ENCODE measurements at regions not wholly inside any gene's neighbourhood (a gene's known extent, or its start where the extent isn't known, plus 50 kb on each side); places are given as distances from the start of the nearest gene placed in this dataset.

DNA sequence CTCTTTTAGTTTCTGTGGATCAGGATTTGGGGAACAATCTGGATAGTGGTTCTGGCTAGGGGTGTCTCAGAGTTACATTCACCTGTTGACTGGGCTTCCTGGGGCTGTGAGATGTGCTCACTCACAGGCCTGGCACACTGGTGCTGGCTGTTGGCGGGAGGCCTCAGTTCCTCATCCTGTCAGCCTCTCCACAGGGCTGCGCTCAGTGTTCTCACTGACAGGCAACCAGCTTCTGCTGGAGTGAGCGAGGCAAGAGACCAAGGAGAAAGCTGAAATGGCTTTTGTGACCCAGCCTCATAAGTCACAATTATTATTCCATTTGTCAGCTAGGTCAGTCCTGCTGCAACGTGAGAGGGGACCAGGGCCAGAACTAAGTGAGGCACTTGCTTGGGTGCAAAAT lies 180.6 kb upstream of the GLI2 start:
- TF ChIP-seq EZH2phosphoT487 (IDR thresholded peaks at IDR 0.05; ENCODE audit: borderline replicate concordance, low read length), result no peak
- TF ChIP-seq CTCF (IDR thresholded peaks at IDR 0.05; ENCODE audit: low read depth, low read length, poor library complexity, severe bottlenecking), result no peak
- H3K36me3 ChIP-seq (ENCODE audit: control insufficient read depth, low read length), result no peaks in the 10 kb centered on the region
- H3K27ac ChIP-seq (ENCODE audit: low read depth, low read length), result no peak overlapping the region
- no peaks in the 10 kb centered on the region for H3K9me3 ChIP-seq (ENCODE audit: control insufficient read depth, insufficient read depth, low read length)
- H3K79me2 ChIP-seq (ENCODE audit: control insufficient read depth, low read length), result no peaks in the 10 kb centered on the region
- no peaks in the 10 kb centered on the region for H3F3A ChIP-seq (ENCODE audit: control insufficient read depth, insufficient read depth)
- no peaks in the 10 kb centered on the region for H3K9me2 ChIP-seq (replicated peaks; ENCODE audit: control insufficient read depth, low read length)
- H3K4me1 ChIP-seq (ENCODE audit: control insufficient read depth, low read length), result no peaks in the 10 kb centered on the region
- H3K4me3 ChIP-seq (ENCODE audit: low read length), result no peak overlapping the region
- H4K20me1 ChIP-seq (ENCODE audit: control insufficient read depth, insufficient read depth, low read depth, low read length), result no peaks in the 10 kb centered on the region
- no peak overlapping the region for H3K4me2 ChIP-seq (ENCODE audit: low read length)
- 0 out of 2 replicates have a peak, but pooled peaks cover 2% of the 10 kb centered on the region for H3K27me3 ChIP-seq (ENCODE audit: control insufficient read depth, low read length)

- Histone ChIP-seq H3K27me3 (ENCODE audit: control insufficient read depth, low read length) (0 out of 2 replicates have a peak, but pooled peaks cover 2% of the 10 kb centered on the region), H3K9me2 (replicated peaks; ENCODE audit: control insufficient read depth, low read length) (no peaks in the 10 kb centered on the region), H4K20me1 (ENCODE audit: control insufficient read depth, insufficient read depth, low read depth, low read length) (no peaks in the 10 kb centered on the region), H3K36me3 (ENCODE audit: control insufficient read depth, low read length) (no peaks in the 10 kb centered on the region), H3K4me3 (ENCODE audit: low read length) (no peak overlapping the region), H3K27ac (ENCODE audit: low read depth, low read length) (no peak overlapping the region), H3K4me1 (ENCODE audit: control insufficient read depth, low read length) (no peaks in the 10 kb centered on the region), H3K79me2 (ENCODE audit: control insufficient read depth, low read length) (no peaks in the 10 kb centered on the region), H3K4me2 (ENCODE audit: low read length) (no peak overlapping the region), H3K9me3 (ENCODE audit: control insufficient read depth, insufficient read depth, low read length) (no peaks in the 10 kb centered on the region), H3F3A (ENCODE audit: control insufficient read depth, insufficient read depth) (no peaks in the 10 kb centered on the region)
- no peak for TF ChIP-seq EZH2phosphoT487 (IDR thresholded peaks at IDR 0.05; ENCODE audit: borderline replicate concordance, low read length)
- no peak for TF ChIP-seq CTCF (IDR thresholded peaks at IDR 0.05; ENCODE audit: low read depth, low read length, poor library complexity, severe bottlenecking)
These were observed 178.8 kb upstream of the GLI2 start for GRCh38 chr2:120556911-120557310.

- no peak overlapping the region for H3K4me3 ChIP-seq (ENCODE audit: low read length)
These were observed 176.8 kb upstream of the GLI2 start for GRCh38 chr2:120558847-120559246.

More at GRCh38 chr2:120558847-120559246, 176.8 kb upstream of the GLI2 start:
- Histone ChIP-seq H3K27me3 (ENCODE audit: control insufficient read depth, low read length) (0 out of 2 replicates have a peak, but pooled peaks cover 2% of the 10 kb centered on the region), H3K9me3 (ENCODE audit: control insufficient read depth, insufficient read depth, low read length) (no peaks in the 10 kb centered on the region), H3K4me2 (ENCODE audit: low read length) (no peak overlapping the region), H3K9me2 (replicated peaks; ENCODE audit: control insufficient read depth, low read length) (no peaks in the 10 kb centered on the region), H3K79me2 (ENCODE audit: control insufficient read depth, low read length) (no peaks in the 10 kb centered on the region), H4K20me1 (ENCODE audit: control insufficient read depth, insufficient read depth, low read depth, low read length) (no peaks in the 10 kb centered on the region), H3F3A (ENCODE audit: control insufficient read depth, insufficient read depth) (no peaks in the 10 kb centered on the region), H3K27ac (ENCODE audit: low read depth, low read length) (no peak overlapping the region), H3K4me1 (ENCODE audit: control insufficient read depth, low read length) (no peaks in the 10 kb centered on the region), H3K36me3 (ENCODE audit: control insufficient read depth, low read length) (no peaks in the 10 kb centered on the region)
- TF ChIP-seq CTCF (IDR thresholded peaks at IDR 0.05; ENCODE audit: low read depth, low read length, poor library complexity, severe bottlenecking), result no peak
- TF ChIP-seq EZH2phosphoT487 (IDR thresholded peaks at IDR 0.05; ENCODE audit: borderline replicate concordance, low read length), result no peak
